ENCODE measurements at regions not wholly inside any gene's neighbourhood (a gene's known extent, or its start where the extent isn't known, plus 50 kb on each side); places are given as distances from the start of the nearest gene placed in this dataset.

GRCh38 chrX:39903937-39904336, 193.8 kb downstream of the BCOR start:
- no peak for DNase-seq

DNA sequence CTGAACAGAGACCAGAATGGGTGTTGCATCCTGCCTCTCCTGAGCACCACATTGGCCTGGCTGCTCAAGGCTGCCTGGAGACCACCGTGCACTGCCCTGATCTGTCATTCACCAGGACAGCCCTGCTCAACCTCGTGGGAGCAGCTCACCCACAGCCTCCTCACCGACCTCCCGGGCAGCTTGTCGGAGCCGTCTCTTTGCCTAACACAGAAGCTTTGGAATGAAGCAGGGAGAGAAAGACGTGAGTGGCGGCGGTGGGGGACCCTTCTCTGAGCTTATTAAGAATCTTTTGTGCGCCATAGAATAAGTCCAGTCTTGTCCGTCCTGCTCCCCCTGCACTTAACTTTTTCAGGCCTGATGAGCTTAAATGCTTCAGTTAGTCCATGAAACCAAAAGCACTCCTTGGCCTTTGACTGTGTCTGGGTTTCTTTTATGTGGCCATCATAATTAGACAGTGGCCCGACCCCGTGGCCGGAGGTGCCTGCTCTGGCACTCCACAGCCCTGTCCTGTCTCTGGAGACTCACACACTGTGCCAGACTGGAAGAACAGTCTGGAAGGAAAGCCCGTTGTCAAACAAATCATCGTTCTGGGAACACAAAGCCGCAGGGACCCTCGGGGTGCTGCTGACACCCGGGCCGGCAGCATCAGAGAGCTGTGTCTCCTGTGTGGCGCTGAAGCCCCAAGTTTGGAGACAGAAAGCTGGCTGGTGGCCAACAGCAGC, 192.8 kb downstream of the BCOR start:
- no peak for DNase-seq

DNA sequence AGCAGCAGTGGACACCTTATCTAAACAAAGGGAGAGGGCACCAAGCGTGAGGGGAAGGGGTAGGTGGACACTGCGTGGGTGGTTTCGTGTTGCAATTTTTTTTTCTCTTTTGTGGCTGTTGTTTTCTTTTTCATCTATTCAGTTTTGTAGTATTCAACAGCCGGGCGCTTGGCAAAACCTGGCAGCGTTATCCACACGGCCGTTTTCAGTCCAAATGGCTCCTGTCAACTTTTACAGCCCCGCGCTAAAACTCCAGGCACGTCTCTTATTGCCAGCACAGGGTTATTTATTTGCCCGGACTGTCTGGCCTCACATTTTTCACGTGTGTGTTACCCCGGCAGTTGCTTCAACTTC, 192.2 kb downstream of the BCOR start:
- DNase-seq = no peak

DNA sequence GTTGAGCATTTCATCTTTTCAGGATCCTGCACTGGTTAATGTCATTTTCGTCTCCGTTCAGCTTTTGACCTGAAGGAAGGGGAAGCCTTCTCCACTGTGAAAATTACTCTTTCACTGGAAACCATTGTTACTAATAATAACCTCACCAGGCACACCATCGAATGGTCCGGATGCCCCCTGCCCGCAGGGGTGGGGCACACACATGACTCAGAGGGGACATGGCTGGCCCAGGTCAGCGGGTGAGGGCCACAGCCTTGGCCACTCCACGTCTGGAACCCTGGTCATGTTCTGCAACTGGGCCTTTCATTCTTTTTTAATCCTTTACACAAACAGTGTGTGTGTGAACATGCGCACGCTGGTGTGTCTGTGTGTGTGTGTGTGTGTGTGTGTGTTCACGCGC, 191.8 kb downstream of the BCOR start:
- DNase-seq = no peak

GRCh38 chrX:39907964-39908661, 189.6 kb downstream of the BCOR start:
- no peak for DNase-seq

GRCh38 chrX:39909996-39910395, 187.8 kb downstream of the BCOR start:
- DNase-seq = no peak

GRCh38 chrX:39910651-39911050, 187.1 kb downstream of the BCOR start:
- DNase-seq = no peak

DNA sequence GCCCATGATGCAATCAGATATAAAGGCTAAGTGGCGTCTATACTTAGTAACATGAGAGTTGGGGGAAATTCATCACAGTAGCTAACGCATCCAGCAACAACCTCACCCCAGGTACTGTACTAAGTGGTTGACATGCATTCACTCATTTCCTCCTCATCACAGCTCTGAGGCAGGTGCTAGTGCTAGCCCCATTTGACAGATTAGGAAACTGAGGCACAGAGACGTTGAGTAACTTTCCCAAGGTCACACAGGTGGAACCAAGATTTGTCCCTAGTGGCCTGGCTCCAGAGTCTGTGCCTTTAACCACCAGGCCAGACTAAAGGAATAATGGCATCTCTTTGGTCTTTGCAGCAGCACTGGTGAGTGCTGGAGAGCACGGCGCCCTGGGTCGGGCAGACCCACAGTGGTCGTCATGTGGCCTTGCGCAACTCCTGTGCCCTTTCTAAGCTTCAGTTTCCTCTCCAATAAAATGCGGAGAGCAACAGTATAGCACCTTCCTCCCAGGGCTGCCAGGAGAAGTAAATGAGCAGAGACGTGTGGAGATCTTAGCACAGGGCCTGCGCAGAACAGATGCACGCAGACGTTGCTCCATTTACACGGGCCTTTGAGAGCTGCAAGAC, 186.4 kb downstream of the BCOR start:
- no peak for DNase-seq

GRCh38 chrX:39912126-39912525, 185.6 kb downstream of the BCOR start:
- DNase-seq = no peak

DNA sequence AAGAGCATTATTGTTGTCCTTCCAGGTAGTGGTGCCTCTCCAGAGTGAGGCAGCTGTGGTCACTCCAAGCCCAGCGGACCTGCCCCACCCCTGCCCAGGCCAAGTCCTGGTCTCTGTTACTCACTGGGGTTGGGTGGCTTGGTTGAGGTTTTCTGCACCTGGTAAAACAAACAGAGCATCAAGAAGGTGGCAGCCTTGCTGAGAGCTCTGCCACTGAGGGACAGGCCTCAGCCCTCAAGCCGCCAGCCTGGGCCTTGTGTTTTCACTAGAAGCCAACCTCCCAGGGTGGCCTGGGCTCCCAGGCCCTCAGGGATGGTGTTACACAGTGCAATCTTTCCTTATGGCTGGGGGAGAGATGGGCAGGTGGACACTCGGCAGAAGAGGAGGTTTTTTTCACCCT, 182.7 kb downstream of the BCOR start:
- DNase-seq = no peak

DNA sequence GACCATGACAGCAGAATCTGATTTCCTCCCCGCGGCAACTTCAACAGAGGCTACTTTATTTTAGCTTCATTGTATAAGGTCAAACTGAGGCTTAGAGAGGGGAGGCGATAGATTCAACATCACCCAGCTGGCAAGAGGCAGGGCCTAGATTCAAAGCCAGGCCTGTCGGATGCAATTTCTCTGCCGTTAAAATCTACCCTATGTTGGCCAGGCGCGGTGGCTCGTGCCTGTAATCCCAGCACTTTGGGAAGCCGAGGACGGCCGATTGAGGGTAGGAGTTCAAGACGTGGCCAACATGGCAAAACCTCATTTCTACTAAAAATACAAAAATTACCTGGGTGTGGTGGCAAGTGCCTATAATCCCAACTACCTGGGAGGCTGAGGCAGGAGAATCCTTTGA, 182.2 kb downstream of the BCOR start:
- no peak for DNase-seq

- no peak for DNase-seq
These were observed 175.9 kb downstream of the BCOR start for GRCh38 chrX:39921838-39922237.

- no peak for DNase-seq
These were observed 175.3 kb downstream of the BCOR start for GRCh38 chrX:39922488-39922887.

GRCh38 chrX:39922926-39923325, 174.8 kb downstream of the BCOR start:
- no peak for DNase-seq

DNA sequence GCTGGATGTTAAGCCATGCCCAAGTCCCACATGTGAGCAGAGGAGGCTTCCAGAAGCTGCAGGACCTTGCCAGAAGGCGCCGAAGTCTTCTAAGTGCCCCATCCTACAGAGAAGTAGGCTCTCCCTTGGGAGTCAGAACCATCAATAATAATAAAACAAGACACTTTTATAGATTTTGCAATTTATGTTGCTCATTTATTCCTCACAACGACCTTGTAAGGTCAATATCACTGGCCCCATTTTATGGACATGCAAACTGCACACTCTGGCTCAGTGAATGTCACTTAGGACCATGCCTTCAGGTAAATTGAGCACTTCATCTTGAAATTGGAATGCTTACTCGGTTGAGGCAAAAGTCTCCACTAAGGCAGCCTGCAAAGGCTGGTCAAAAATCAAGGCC, 170.4 kb downstream of the BCOR start:
- DNase-seq = no peak

- DNase-seq = no peak
These were observed 168.9 kb downstream of the BCOR start for GRCh38 chrX:39928704-39929378.

- peak; percentile 29 to 61 for DNase-seq
These were observed 168.3 kb downstream of the BCOR start for GRCh38 chrX:39929379-39930025.

GRCh38 chrX:39930786-39931528, 166.8 kb downstream of the BCOR start:
- no peak for DNase-seq

DNA sequence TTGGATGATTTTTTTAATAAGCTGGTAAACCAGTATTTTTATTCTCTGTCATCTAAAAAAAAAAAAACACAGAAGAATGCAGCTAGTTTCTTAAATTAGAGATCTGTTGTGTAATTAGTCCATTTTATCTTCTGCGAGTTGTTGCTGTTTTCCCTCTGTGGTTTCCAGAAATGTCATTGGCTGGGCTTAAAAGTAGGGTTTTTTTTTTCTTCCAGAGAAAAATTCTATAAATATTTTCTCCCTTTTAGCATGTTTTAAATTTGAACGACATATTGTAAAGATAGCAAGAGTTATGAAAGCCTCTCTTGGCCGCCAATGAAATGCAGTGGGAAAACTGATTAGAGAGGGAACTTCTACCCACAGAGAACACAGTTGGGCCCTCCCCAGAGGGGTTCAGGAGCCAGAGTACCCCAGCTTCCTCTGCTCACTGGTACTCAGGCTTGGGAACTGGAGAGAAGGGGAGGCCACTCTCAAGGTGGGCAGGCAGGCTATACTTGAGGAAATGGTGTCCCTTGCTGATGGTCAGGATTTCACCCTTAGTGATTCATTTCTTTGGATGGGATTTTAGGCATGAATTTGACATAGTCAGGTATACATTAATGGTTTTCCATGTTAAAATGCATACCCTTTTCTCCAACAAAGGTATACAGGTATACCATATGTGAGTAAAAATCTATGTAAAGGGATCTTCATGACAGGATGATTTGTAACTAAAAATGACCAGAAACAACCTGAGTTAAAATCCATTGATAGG, 166.1 kb downstream of the BCOR start:
- no peak for DNase-seq

DNA sequence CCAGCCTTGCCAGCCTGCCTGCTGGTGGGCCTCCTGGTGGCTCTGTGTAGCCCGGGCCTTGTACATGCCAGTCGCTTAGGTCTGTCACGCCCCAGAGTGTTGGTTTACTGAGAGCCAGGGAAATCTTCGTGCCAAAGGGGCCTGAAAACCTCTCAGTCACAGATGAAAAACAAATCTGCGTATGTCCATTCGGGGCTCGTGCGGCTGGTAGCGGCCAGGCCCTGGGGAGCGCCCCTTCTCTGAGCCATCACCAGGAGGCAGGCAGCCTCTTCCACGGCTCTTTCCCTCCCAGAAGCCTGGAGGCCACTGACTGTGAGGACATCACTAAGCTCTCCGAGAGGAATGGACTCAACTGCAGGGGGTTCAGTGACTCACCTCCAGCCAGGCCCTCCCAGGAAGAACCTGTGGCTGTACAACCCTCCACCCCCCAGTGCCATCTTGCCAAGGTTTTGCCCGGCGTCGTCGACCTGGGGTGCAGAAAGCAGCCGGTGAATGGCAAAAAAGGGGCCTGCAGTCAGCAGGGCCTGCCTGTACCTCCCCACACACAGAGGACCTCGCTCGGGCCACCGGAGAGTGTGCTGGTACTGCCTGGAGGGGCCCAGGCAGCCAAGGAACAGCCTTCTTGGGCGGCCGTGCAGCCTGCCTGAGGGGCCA, 162.2 kb downstream of the BCOR start:
- no peak for DNase-seq

All from NCI-H526 (cell line).